Right lobe of liver (tissue), 6 donors: ENCODE measurements at regions not wholly inside any gene's neighbourhood (a gene's known extent, or its start where the extent isn't known, plus 50 kb on each side); places are given as distances from the start of the nearest gene placed in this dataset.

Experiments used
- ATAC-seq, 4 donors: fragments of 200-7000 bp; cut with Tn5 transposase; one replicate each; pipeline ENCODE4 v1.9.1; 2020; ENCODE audit warnings: mild to moderate bottlenecking in 4 of 4, moderate library complexity in 4 of 4
- DNase-seq, 3 donors: peaks; one replicate each; pipeline ENCODE4 v3.0.0-alpha.2; 2020
- H3K27ac ChIP-seq, 3 donors: fragments of 200-600 bp; one replicate each; pipeline ENCODE4 v1.8.0; 2022
- H3K27me3 ChIP-seq, 2 donors: fragments of 200-600 bp; one replicate each; pipeline ENCODE4 v1.8.0; 2022
- H3K36me3 ChIP-seq, 4 donors: fragments of 200-600 bp; sonication (generic) in 1 of 4; one replicate each; pipeline versions ENCODE4 v1.5.1 to v1.8.0; 2017 to 2022; ENCODE audit warnings: control low read depth in 1 of 4
- H3K4me1 ChIP-seq, 4 donors: fragments of 200-600 bp; sonication (generic) in 1 of 4; one replicate each; pipeline versions ENCODE4 v1.5.1 to v1.8.0; 2017 to 2022; ENCODE audit warnings: control low read depth in 1 of 4
- H3K4me3 ChIP-seq, 3 donors: fragments of 200-600 bp; one replicate each; pipeline ENCODE4 v1.8.0; 2022
- H3K9me3 ChIP-seq, 4 donors: fragments of 200-600 bp; sonication (generic) in 1 of 4; one replicate each; pipeline versions ENCODE4 v1.5.1 to v1.8.0; 2017 to 2022; ENCODE audit warnings: control low read depth in 1 of 4
- CTCF ChIP-seq, 4 donors: fragments of 200-600 bp in 3 of 4; fragments of 450-650 bp in 1 of 4; IDR thresholded peaks; one replicate each; pipeline versions ENCODE4 v1.5.1 to v1.8.0; 2016 to 2022; ENCODE audit warnings: antibody characterized with exemption in 4 of 4, mild to moderate bottlenecking in 2 of 4
- POLR2A ChIP-seq: fragments of 450-650 bp; IDR thresholded peaks from one replicate; pipeline ENCODE4 v1.6.1; 2017; ENCODE audit warnings: antibody characterized with exemption, mild to moderate bottlenecking
- WGBS: methylation state at CpG from one replicate; pipeline ENCODE4 v1.1.6; 2018; ENCODE audit warnings: low coverage, low lambda C conversion rate; ENCODE audit not compliant: insufficient coverage; ENCODE audit errors: missing lambda C conversion rate; 5-methylcytosine and 5-hydroxymethylcytosine counted together
- intact Hi-C, 2 donors: fragments of 100-400 bp; cut with DNase I; formaldehyde crosslinking; loops; one replicate each; pipeline versions ENCODE4 v1.11.2 to v1.14.1; 2022
- donor health status: DM: no; HTN: yes; CAD: no.
- donor health status: DM: no; HTN: no; CAD: no.
- donor health status: DM: no; HTN: no; CAD: no.
- donor health status: DM: no; HTN: yes; CAD: no.
- donor health status: DM: no; HTN: yes; CAD: no.

DNA sequence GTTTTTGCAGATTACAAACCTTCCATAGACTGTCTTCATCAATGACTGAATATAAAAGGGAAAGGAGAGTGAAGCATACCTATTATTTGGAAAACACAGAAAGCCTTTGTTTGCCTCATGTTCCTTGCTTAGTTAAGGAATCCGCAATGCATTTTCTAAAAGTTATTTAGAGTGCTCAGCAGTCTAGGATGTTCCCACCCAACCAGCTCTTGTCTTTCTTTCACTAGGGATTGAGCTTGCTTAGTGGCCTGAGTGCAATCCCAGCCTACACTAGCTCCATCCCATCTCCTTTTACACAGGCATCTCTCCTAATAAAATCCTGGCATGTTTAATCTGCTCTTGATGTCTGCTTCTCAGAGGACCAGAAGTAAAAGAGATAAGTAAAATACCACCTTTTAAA lies 850.5 kb upstream of the GJE1 start:
- Histone ChIP-seq H3K9me3 (no peaks in the 10 kb centered on the region), H3K4me1 (no peaks in the 10 kb centered on the region), H3K27ac (no peak overlapping the region), H3K27me3 (no peaks in the 10 kb centered on the region), H3K36me3 (no peaks in the 10 kb centered on the region), H3K4me3 (no peak overlapping the region)
- 90% methylated on average over 1 of the region's 1 CpG for WGBS
- TF ChIP-seq CTCF (IDR thresholded peaks at IDR 0.05) (no peak), POLR2A (no peak)
- intact Hi-C loops: no loop called here
- DNase-seq (no peak), ATAC-seq (no peak)

DNA sequence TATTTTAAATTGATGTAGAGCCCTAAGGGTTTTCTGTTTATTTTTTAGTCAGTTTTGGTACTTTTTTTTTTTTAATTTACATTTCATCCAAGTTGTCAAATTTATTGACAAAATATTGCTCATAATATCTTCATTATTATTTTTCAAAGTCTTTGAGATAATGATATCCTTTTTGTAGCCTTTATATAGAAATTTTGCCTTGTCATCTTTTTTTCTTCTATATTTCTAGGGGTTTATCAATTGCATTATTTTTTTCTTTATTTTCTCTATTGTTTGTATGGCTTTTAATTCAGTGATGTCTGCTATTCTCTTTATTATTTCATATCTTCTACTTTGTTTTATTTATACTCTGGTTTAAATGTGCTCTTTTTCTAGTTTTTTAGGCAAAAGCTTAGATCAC lies 863.0 kb upstream of the GJE1 start:
- no peak for ATAC-seq
- no peak for TF ChIP-seq CTCF (IDR thresholded peaks at IDR 0.05)
- TF ChIP-seq POLR2A: no peak
- Histone ChIP-seq H3K9me3 (no peaks in the 10 kb centered on the region), H3K36me3 (no peaks in the 10 kb centered on the region), H3K27ac (no peak overlapping the region), H3K4me1 (peaks cover 0 to 5% (median 0%) of the 10 kb centered on the region in 4 donors), H3K4me3 (no peak overlapping the region), H3K27me3 (no peaks in the 10 kb centered on the region)
- no peak for DNase-seq
- intact Hi-C loops: no loop called here

GRCh38 chr6:141267420-141267819 lies 865.3 kb upstream of the GJE1 start:
- Histone ChIP-seq H3K4me3 (no peak overlapping the region), H3K36me3 (no peaks in the 10 kb centered on the region), H3K27me3 (no peaks in the 10 kb centered on the region), H3K4me1 (peaks cover 0 to 5% (median 0%) of the 10 kb centered on the region in 4 donors), H3K27ac (no peak overlapping the region), H3K9me3 (no peaks in the 10 kb centered on the region)
- no peak for ATAC-seq
- DNase-seq: no peak
- intact Hi-C loops: no loop called here
- TF ChIP-seq CTCF (IDR thresholded peaks at IDR 0.05) (no peak), POLR2A (no peak)
- 96% methylated on average over 6 of the region's 6 CpGs for WGBS

DNA sequence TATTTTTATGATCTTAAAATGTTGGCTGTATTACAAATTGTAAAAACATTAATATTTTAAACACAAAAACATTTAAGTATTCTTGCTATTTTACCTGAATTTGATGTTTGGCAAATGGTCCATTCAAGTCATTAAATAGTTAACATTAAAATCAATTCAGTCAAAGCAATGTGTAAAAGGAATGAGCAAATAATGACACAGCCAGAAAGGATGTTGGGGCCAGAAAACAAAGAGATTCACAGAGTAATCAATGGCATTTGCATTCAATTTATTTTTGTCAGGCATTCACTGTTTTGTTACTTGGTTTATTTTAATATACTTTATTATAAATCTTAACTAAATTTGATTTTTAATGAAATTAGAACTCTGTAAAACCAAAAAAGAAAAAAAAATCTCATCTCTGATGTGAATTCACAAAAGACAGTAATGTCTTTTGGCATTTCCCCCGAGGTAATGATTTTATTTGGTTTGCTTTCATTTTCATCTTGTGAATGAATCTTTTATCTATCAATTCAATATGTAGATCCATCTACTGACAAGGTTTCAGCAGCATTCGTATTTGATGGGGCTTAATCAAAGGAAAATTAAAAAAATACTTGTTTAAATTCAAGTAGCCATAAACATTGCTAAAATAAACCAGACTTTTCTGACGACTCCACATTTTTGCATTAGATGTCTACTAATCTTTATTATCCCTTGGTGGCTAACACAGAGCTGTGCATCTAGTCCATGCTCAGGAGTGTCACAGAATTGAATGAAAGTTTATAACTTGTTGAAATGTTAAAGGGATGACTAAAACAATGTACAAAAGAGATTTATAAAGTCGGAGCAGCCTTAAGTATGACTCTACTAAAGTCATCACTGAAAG lies 866.7 kb upstream of the GJE1 start:
- 25% methylated on average over 4 of the region's 4 CpGs for WGBS
- Histone ChIP-seq H3K27ac (peak overlapping the region in 1 of 3 donors; percentile 13), H3K9me3 (no peaks in the 10 kb centered on the region), H3K36me3 (no peaks in the 10 kb centered on the region), H3K27me3 (no peaks in the 10 kb centered on the region), H3K4me1 (peaks cover 0 to 5% (median 0%) of the 10 kb centered on the region in 4 donors), H3K4me3 (peak overlapping the region in 2 of 3 donors; percentile 4 to 18)
- no peak for DNase-seq
- peak in 3 of 4 donors; percentile 35 to 72 (median 43) for ATAC-seq
- intact Hi-C loops: no loop called here
- no peak for TF ChIP-seq CTCF (IDR thresholded peaks at IDR 0.05)
- TF ChIP-seq POLR2A: no peak
